ENCODE measurements at regions not wholly inside any gene's neighbourhood (a gene's known extent, or its start where the extent isn't known, plus 50 kb on each side); places are given as distances from the start of the nearest gene placed in this dataset.

GRCh38 chr14:95763875-95764274 lies 50.0 kb upstream of the TCL1A start:
- 95 to 97% (median 95%) methylated on average over 3 of the region's 3 CpGs for WGBS, 3 donors
- Histone ChIP-seq H3K36me3 (no peaks in the 10 kb centered on the region), H3K27ac (no peak overlapping the region), H3K4me1 (ENCODE audit: insufficient read depth) (no peaks in the 10 kb centered on the region), H3K9me3 (no peaks in the 10 kb centered on the region), H3K27me3 (no peaks in the 10 kb centered on the region), H3K4me3 (no peak overlapping the region)
- intact Hi-C loops (cut with DNase I) = no loop called here
- no peak for DNase-seq
- TF ChIP-seq POLR2A (IDR thresholded peaks at IDR 0.05) (no peak), EP300 (IDR thresholded peaks at IDR 0.05) (no peak)
- TF ChIP-seq, protein P1, sequence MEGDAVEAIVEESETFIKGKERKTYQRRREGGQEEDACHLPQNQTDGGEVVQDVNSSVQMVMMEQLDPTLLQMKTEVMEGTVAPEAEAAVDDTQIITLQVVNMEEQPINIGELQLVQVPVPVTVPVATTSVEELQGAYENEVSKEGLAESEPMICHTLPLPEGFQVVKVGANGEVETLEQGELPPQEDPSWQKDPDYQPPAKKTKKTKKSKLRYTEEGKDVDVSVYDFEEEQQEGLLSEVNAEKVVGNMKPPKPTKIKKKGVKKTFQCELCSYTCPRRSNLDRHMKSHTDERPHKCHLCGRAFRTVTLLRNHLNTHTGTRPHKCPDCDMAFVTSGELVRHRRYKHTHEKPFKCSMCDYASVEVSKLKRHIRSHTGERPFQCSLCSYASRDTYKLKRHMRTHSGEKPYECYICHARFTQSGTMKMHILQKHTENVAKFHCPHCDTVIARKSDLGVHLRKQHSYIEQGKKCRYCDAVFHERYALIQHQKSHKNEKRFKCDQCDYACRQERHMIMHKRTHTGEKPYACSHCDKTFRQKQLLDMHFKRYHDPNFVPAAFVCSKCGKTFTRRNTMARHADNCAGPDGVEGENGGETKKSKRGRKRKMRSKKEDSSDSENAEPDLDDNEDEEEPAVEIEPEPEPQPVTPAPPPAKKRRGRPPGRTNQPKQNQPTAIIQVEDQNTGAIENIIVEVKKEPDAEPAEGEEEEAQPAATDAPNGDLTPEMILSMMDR (IDR thresholded peaks at IDR 0.05) = no peak
